GM18868 (cell line): ENCODE measurements at regions not wholly inside any gene's neighbourhood (a gene's known extent, or its start where the extent isn't known, plus 50 kb on each side); places are given as distances from the start of the nearest gene placed in this dataset.

Source experiments
- ATAC-seq: cut with Tn5 transposase; IDR thresholded peaks from one replicate; pipeline ENCODE4 v1.9.1; 2021; ENCODE audit warnings: mild to moderate bottlenecking, moderate library complexity; ENCODE audit not compliant: unreplicated experiment

- ATAC-seq = peak; percentile 91
Observed at GRCh38 chr10:75294866-75295701, 59.3 kb upstream of the COMTD1 start.

- no peak for ATAC-seq
Observed at GRCh38 chr10:75294518-75294865, 58.7 kb upstream of the COMTD1 start.

GRCh38 chr10:75294031-75294437 lies 58.3 kb upstream of the COMTD1 start:
- ATAC-seq = no peak

GRCh38 chr10:75293446-75293820 lies 57.7 kb upstream of the COMTD1 start:
- ATAC-seq = no peak

GRCh38 chr10:75292794-75293445 lies 57.2 kb upstream of the COMTD1 start:
- ATAC-seq = no peak

- no peak for ATAC-seq
Observed at GRCh38 chr10:75291805-75292204, 56.0 kb upstream of the COMTD1 start.

- no peak for ATAC-seq
Observed at GRCh38 chr10:75288140-75288711, 52.5 kb upstream of the COMTD1 start.

GRCh38 chr10:75287697-75288096 lies 51.9 kb upstream of the COMTD1 start:
- no peak for ATAC-seq

GRCh38 chr10:75286901-75287300 lies 51.1 kb upstream of the COMTD1 start:
- ATAC-seq = no peak
